Natural killer cell (primary cell): ENCODE measurements at regions not wholly inside any gene's neighbourhood (a gene's known extent, or its start where the extent isn't known, plus 50 kb on each side); places are given as distances from the start of the nearest gene placed in this dataset.

Source experiments
- ATAC-seq, 3 donors: fragments of 150-1000 bp in 2 of 3; fragments of 200-7000 bp in 1 of 3; cut with Tn5 transposase; 1 replicate in 1 of 3; 2 replicates in 2 of 3; pipeline ENCODE4 v1.10.0; 2021; ENCODE audit warnings: mild to moderate bottlenecking in 2 of 3, moderate library complexity in 2 of 3
- DNase-seq, 2 donors: peaks; one replicate each; pipeline versions ENCODE4 v3.0.0 to v3.0.0-alpha.2; 2013 to 2021; ENCODE audit warnings: mixed read lengths in 1 of 2
- H3K27ac ChIP-seq: one replicate; pipeline ENCODE4 v1.5.1; 2013; ENCODE audit warnings: mild to moderate bottlenecking, low read length
- H3K27me3 ChIP-seq: one replicate; pipeline ENCODE4 v1.6.1; 2013; ENCODE audit warnings: low read length; ENCODE audit not compliant: control insufficient read depth, insufficient read depth
- H3K36me3 ChIP-seq: one replicate; pipeline ENCODE4 v1.6.1; 2013; ENCODE audit warnings: low read length; ENCODE audit not compliant: control insufficient read depth, insufficient read depth
- H3K4me1 ChIP-seq: one replicate; pipeline ENCODE4 v1.6.1; 2013; ENCODE audit warnings: low read length; ENCODE audit not compliant: control insufficient read depth, insufficient read depth
- H3K4me3 ChIP-seq: one replicate; pipeline ENCODE4 v1.5.1; 2013; ENCODE audit warnings: low read length
- H3K9me3 ChIP-seq: one replicate; pipeline ENCODE4 v1.6.1; 2013; ENCODE audit warnings: low read length; ENCODE audit not compliant: control insufficient read depth, insufficient read depth
- H3K27ac Mint-ChIP-seq, 2 donors: one replicate each; pipeline ENCODE4 v1.8.0; 2022; ENCODE audit warnings: mild to moderate bottlenecking in 2 of 2, mixed read lengths in 2 of 2, moderate library complexity in 1 of 2
- H3K27me3 Mint-ChIP-seq, 2 donors: one replicate each; pipeline ENCODE4 v1.8.0; 2022; ENCODE audit warnings: low read depth in 2 of 2, mixed read lengths in 2 of 2
- H3K36me3 Mint-ChIP-seq: one replicate; pipeline ENCODE4 v1.8.0; 2022; ENCODE audit warnings: mixed read lengths
- H3K4me1 Mint-ChIP-seq, 2 donors: one replicate each; pipeline ENCODE4 v1.8.0; 2022; ENCODE audit warnings: mixed read lengths in 2 of 2
- H3K4me3 Mint-ChIP-seq: one replicate; pipeline ENCODE4 v1.8.0; 2022; ENCODE audit warnings: mild to moderate bottlenecking, moderate library complexity, mixed read lengths
- H3K9me3 Mint-ChIP-seq, 2 donors: one replicate each; pipeline ENCODE4 v1.8.0; 2022; ENCODE audit warnings: mixed read lengths in 2 of 2
- CTCF ChIP-seq: fragments of 200-600 bp; IDR thresholded peaks from one replicate; pipeline ENCODE4 v1.8.0; 2022; ENCODE audit warnings: antibody characterized with exemption
- WGBS: methylation state at CpG from one replicate; pipeline ENCODE4 v1.1.7; 2013; ENCODE audit warnings: missing lambda C conversion rate; ENCODE audit not compliant: insufficient coverage; 5-methylcytosine and 5-hydroxymethylcytosine counted together
- intact Hi-C: fragments of 100-400 bp; cut with micrococcal nuclease; formaldehyde crosslinking; loops from one replicate; pipeline ENCODE4 v1.14.2; 2022

GRCh38 chr12:132389526-132390286, 60.3 kb upstream of the GALNT9 start:
- Mint-ChIP-seq H3K9me3 (no peaks in the 10 kb centered on the region), H3K4me3 (no peak overlapping the region), H3K27ac (no peak overlapping the region), H3K27me3 (no peaks in the 10 kb centered on the region), H3K36me3 (no peaks in the 10 kb centered on the region), H3K4me1 (no peaks in the 10 kb centered on the region)
- H3K9me3 ChIP-seq = no peaks in the 10 kb centered on the region
- TF ChIP-seq CTCF = no peak
- ATAC-seq (no peak), DNase-seq (no peak)
- WGBS = 56% methylated on average over 21 of the region's 21 CpGs
- H3K27me3 ChIP-seq = no peaks in the 10 kb centered on the region
- intact Hi-C loops = no loop called here
- no peaks in the 10 kb centered on the region for H3K4me1 ChIP-seq
- H3K4me3 ChIP-seq = no peak overlapping the region
- H3K27ac ChIP-seq = no peak overlapping the region
- no peaks in the 10 kb centered on the region for H3K36me3 ChIP-seq

GRCh38 chr12:132389026-132389425, 59.6 kb upstream of the GALNT9 start:
- Histone ChIP-seq H3K27ac (no peak overlapping the region), H3K27me3 (no peaks in the 10 kb centered on the region), H3K4me3 (no peak overlapping the region), H3K9me3 (no peaks in the 10 kb centered on the region), H3K36me3 (no peaks in the 10 kb centered on the region), H3K4me1 (no peaks in the 10 kb centered on the region)
- no peak for TF ChIP-seq CTCF
- Mint-ChIP-seq H3K27ac (no peak overlapping the region), H3K36me3 (no peaks in the 10 kb centered on the region), H3K4me3 (no peak overlapping the region), H3K9me3 (no peaks in the 10 kb centered on the region), H3K27me3 (no peaks in the 10 kb centered on the region), H3K4me1 (no peaks in the 10 kb centered on the region)
- DNase-seq (no peak), ATAC-seq (no peak)
- intact Hi-C loops = no loop called here
- WGBS = 79% methylated on average over 16 of the region's 16 CpGs

GRCh38 chr12:132388379-132389015, 59.1 kb upstream of the GALNT9 start:
- no peak overlapping the region for H3K4me3 ChIP-seq
- Mint-ChIP-seq H3K4me3 (no peak overlapping the region), H3K36me3 (no peaks in the 10 kb centered on the region), H3K4me1 (no peaks in the 10 kb centered on the region), H3K27ac (no peak overlapping the region), H3K27me3 (no peaks in the 10 kb centered on the region), H3K9me3 (no peaks in the 10 kb centered on the region)
- H3K4me1 ChIP-seq = no peaks in the 10 kb centered on the region
- no peak for TF ChIP-seq CTCF
- no peak for DNase-seq
- H3K9me3 ChIP-seq = no peaks in the 10 kb centered on the region
- intact Hi-C loops = no loop called here
- no peak overlapping the region for H3K27ac ChIP-seq
- H3K36me3 ChIP-seq = no peaks in the 10 kb centered on the region
- 78% methylated on average over 13 of the region's 13 CpGs for WGBS
- H3K27me3 ChIP-seq = no peaks in the 10 kb centered on the region
- ATAC-seq = no peak
